Stimulated activated CD8-positive, alpha-beta memory T cell treated with anti-CD3 and anti-CD28 coated beads, Interleukin-15, amount 100 ng/mL, for 1 hour (primary cell): ENCODE measurements at regions not wholly inside any gene's neighbourhood (a gene's known extent, or its start where the extent isn't known, plus 50 kb on each side); places are given as distances from the start of the nearest gene placed in this dataset.

Source experiments
- DNase-seq: peaks from one replicate; pipeline ENCODE4 v3.0.0-alpha.2; 2020; ENCODE audit warnings: low read depth

- DNase-seq, result no peak
These were observed 646.2 kb downstream of the VRK1 start for GRCh38 chr14:97443412-97443811.

- DNase-seq, result no peak
These were observed 647.1 kb downstream of the VRK1 start for GRCh38 chr14:97444248-97444647.

GRCh38 chr14:97445367-97445766 is 648.2 kb downstream of the VRK1 start:
- no peak for DNase-seq

- no peak for DNase-seq
These were observed 648.9 kb downstream of the VRK1 start for GRCh38 chr14:97446087-97446486.

GRCh38 chr14:97452314-97452713 is 655.1 kb downstream of the VRK1 start:
- DNase-seq, result no peak

GRCh38 chr14:97453991-97454390 is 656.8 kb downstream of the VRK1 start:
- no peak for DNase-seq

GRCh38 chr14:97456462-97456861 is 659.3 kb downstream of the VRK1 start:
- no peak for DNase-seq

GRCh38 chr14:97456958-97457357 is 659.8 kb downstream of the VRK1 start:
- peak; percentile 34 for DNase-seq

- DNase-seq, result no peak
These were observed 660.4 kb downstream of the VRK1 start for GRCh38 chr14:97457575-97458085.

GRCh38 chr14:97458255-97458654 is 661.1 kb downstream of the VRK1 start:
- DNase-seq, result no peak

- peak; percentile 59 for DNase-seq
These were observed 661.7 kb downstream of the VRK1 start for GRCh38 chr14:97458661-97459579.

GRCh38 chr14:97462081-97462480 is 664.9 kb downstream of the VRK1 start:
- DNase-seq, result no peak

- DNase-seq, result no peak
These were observed 671.0 kb downstream of the VRK1 start for GRCh38 chr14:97468220-97468619.

GRCh38 chr14:97477353-97477752 is 680.2 kb downstream of the VRK1 start:
- no peak for DNase-seq

GRCh38 chr14:97485201-97485600 is 688.0 kb downstream of the VRK1 start:
- no peak for DNase-seq

- no peak for DNase-seq
These were observed 689.5 kb downstream of the VRK1 start for GRCh38 chr14:97486601-97487120.

- no peak for DNase-seq
These were observed 692.6 kb downstream of the VRK1 start for GRCh38 chr14:97489750-97490149.

GRCh38 chr14:97490521-97491070 is 693.4 kb downstream of the VRK1 start:
- no peak for DNase-seq

- no peak for DNase-seq
These were observed 694.5 kb downstream of the VRK1 start for GRCh38 chr14:97491697-97492096.

- DNase-seq, result no peak
These were observed 702.8 kb downstream of the VRK1 start for GRCh38 chr14:97499790-97500481.

- DNase-seq, result no peak
These were observed 709.4 kb downstream of the VRK1 start for GRCh38 chr14:97506626-97507025.

GRCh38 chr14:97513891-97514290 is 716.7 kb downstream of the VRK1 start:
- no peak for DNase-seq
